ENCODE measurements at regions not wholly inside any gene's neighbourhood (a gene's known extent, or its start where the extent isn't known, plus 50 kb on each side); places are given as distances from the start of the nearest gene placed in this dataset.

DNA sequence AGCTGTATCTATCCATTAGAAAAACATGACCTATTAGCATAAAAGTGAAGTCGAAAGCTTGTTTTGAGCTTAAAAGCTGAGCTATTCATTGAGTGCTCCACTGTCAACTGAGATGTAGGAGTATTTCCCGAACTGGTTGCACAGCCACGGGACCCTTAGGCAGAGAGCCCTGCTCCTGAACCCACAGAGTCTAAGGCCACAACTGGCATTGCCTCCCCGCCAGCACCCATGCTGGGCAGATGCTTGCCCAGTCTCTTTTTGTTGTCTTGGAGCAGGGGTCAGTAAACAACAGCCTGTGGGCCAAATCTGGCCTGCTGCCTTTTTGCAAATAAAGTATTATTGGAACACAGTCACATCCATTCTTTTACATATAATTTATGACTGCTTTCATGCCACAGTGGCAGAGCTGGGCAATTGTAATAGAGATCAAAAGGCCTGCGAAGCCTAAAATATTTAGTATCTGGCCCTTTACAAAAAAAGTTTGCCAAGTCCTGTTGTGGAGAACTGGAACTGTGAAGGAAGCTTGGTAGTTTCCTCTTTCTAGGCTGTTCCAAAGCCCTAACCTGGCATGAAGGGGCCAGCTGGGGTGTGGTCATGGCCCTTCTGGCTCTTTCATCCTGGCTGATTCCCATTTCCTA lies 58.4 kb upstream of the WAPL start:
- Histone ChIP-seq H3K4me2 (ENCODE audit: extremely low read depth, insufficient read depth, low read length) (no peak overlapping the region), H3K9me3 (ENCODE audit: control insufficient read depth, insufficient read depth, low read depth, low read length) (no peaks in the 10 kb centered on the region)
- TF ChIP-seq EZH2 (IDR thresholded peaks at IDR 0.05; ENCODE audit: low read length, missing control alignments), result no peak
- TF ChIP-seq, protein P1, sequence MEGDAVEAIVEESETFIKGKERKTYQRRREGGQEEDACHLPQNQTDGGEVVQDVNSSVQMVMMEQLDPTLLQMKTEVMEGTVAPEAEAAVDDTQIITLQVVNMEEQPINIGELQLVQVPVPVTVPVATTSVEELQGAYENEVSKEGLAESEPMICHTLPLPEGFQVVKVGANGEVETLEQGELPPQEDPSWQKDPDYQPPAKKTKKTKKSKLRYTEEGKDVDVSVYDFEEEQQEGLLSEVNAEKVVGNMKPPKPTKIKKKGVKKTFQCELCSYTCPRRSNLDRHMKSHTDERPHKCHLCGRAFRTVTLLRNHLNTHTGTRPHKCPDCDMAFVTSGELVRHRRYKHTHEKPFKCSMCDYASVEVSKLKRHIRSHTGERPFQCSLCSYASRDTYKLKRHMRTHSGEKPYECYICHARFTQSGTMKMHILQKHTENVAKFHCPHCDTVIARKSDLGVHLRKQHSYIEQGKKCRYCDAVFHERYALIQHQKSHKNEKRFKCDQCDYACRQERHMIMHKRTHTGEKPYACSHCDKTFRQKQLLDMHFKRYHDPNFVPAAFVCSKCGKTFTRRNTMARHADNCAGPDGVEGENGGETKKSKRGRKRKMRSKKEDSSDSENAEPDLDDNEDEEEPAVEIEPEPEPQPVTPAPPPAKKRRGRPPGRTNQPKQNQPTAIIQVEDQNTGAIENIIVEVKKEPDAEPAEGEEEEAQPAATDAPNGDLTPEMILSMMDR (conservative IDR thresholded peaks at IDR 0.05 in 1 of 2, IDR thresholded peaks at IDR 0.05 in 1 of 2; ENCODE audit: low read depth in 1 of 2, low read length in 2 of 2), result no peak

DNA sequence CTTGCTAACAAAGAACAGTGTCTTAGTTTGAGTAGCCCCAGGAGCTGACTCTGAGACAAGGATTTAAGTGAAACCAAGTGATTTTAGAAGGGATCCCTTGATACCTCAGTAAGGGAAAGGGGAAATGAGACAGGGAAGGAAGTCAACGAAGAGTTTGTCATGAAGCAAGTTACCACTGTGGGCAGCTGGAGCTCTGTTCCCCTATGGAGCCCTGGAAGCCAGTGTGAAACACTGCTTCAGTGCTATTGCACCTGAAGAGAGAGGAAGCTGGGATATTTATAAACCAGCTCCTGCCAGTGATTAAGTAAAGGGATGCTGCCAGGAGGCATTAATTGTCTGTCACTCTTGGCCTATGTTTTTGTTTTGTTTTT lies 58.9 kb upstream of the WAPL start:
- Histone ChIP-seq H3K79me2 (ENCODE audit: control insufficient read depth, insufficient read depth, low read length) (no peaks in the 10 kb centered on the region), H3K4me1 (ENCODE audit: control insufficient read depth, extremely low read depth, insufficient read depth, low read length) (no peaks in the 10 kb centered on the region), H3K4me3 (replicated peaks in 1 of 4; ENCODE audit: control extremely low read depth in 1 of 4, insufficient read depth in 1 of 4, low read depth in 3 of 4, low read length in 4 of 4) (no peak overlapping the region), H3K27ac (ENCODE audit: insufficient read depth, low read length) (no peak overlapping the region), H3K9me3 (ENCODE audit: control insufficient read depth, insufficient read depth, low read depth, low read length) (no peaks in the 10 kb centered on the region), H3K4me2 (ENCODE audit: extremely low read depth, insufficient read depth, low read length) (no peak overlapping the region), H2AFZ (ENCODE audit: low read length) (no peak overlapping the region), H3K27me3 (ENCODE audit: control insufficient read depth, insufficient read depth, low read length) (no peaks in the 10 kb centered on the region), H4K20me1 (ENCODE audit: control insufficient read depth, extremely low read depth, insufficient read depth, low read length) (no peaks in the 10 kb centered on the region), H3K36me3 (ENCODE audit: control insufficient read depth, insufficient read depth, low read length) (no peaks in the 10 kb centered on the region), H3K9ac (ENCODE audit: insufficient read depth, low read length) (no peak overlapping the region)
- DNase-seq (ENCODE audit: low read depth in 2 of 2), result no peak
- TF ChIP-seq, protein P1 (conservative IDR thresholded peaks at IDR 0.05 in 1 of 2, IDR thresholded peaks at IDR 0.05 in 1 of 2; ENCODE audit: low read depth in 1 of 2, low read length in 2 of 2), result no peak
- TF ChIP-seq EZH2 (IDR thresholded peaks at IDR 0.05; ENCODE audit: low read length, missing control alignments), result no peak

More for the DNA sequence above, 58.4 kb upstream of the WAPL start:
- H3K27me3 ChIP-seq (ENCODE audit: control insufficient read depth, insufficient read depth, low read length), result no peaks in the 10 kb centered on the region
- no peak for DNase-seq (ENCODE audit: low read depth in 2 of 2)
- no peak overlapping the region for H2AFZ ChIP-seq (ENCODE audit: low read length)
- no peaks in the 10 kb centered on the region for H3K36me3 ChIP-seq (ENCODE audit: control insufficient read depth, insufficient read depth, low read length)
- H3K27ac ChIP-seq (ENCODE audit: insufficient read depth, low read length), result no peak overlapping the region
- no peak overlapping the region for H3K9ac ChIP-seq (ENCODE audit: insufficient read depth, low read length)
- H4K20me1 ChIP-seq (ENCODE audit: control insufficient read depth, extremely low read depth, insufficient read depth, low read length), result no peaks in the 10 kb centered on the region
- H3K4me3 ChIP-seq (replicated peaks in 1 of 4; ENCODE audit: control extremely low read depth in 1 of 4, insufficient read depth in 1 of 4, low read depth in 3 of 4, low read length in 4 of 4), result no peak overlapping the region
- H3K79me2 ChIP-seq (ENCODE audit: control insufficient read depth, insufficient read depth, low read length), result no peaks in the 10 kb centered on the region
- H3K4me1 ChIP-seq (ENCODE audit: control insufficient read depth, extremely low read depth, insufficient read depth, low read length), result no peaks in the 10 kb centered on the region

DNA sequence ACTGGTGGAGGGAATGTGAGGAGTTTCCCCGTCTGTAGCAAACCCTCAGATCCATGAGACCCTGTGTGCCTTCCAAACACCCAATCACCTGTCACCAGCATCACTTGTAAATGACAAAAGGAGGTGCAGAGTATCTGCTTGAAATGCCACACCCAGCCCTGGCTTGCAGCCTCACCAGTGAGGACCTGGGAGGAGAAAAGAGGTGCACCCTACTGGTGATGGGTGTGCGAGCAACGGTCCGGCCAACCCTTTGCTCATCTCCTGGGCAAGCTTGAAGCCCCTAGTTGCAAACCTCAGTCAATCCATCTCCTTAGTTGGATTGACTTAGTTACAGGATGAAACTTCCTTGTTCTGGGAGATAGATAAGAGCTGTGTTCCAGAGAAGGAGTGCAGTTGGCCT lies 62.4 kb upstream of the WAPL start:
- no peak for DNase-seq (ENCODE audit: low read depth in 2 of 2)
- H3K4me2 ChIP-seq (ENCODE audit: extremely low read depth, insufficient read depth, low read length), result no peak overlapping the region

More for the DNA sequence above, 62.4 kb upstream of the WAPL start:
- Histone ChIP-seq H3K79me2 (ENCODE audit: control insufficient read depth, insufficient read depth, low read length) (no peaks in the 10 kb centered on the region), H3K9ac (ENCODE audit: insufficient read depth, low read length) (no peak overlapping the region), H3K27ac (ENCODE audit: insufficient read depth, low read length) (no peak overlapping the region), H3K36me3 (ENCODE audit: control insufficient read depth, insufficient read depth, low read length) (no peaks in the 10 kb centered on the region), H3K27me3 (ENCODE audit: control insufficient read depth, insufficient read depth, low read length) (no peaks in the 10 kb centered on the region), H2AFZ (ENCODE audit: low read length) (no peak overlapping the region), H3K4me1 (ENCODE audit: control insufficient read depth, extremely low read depth, insufficient read depth, low read length) (no peaks in the 10 kb centered on the region), H4K20me1 (ENCODE audit: control insufficient read depth, extremely low read depth, insufficient read depth, low read length) (no peaks in the 10 kb centered on the region), H3K4me3 (replicated peaks in 1 of 4; ENCODE audit: control extremely low read depth in 1 of 4, insufficient read depth in 1 of 4, low read depth in 3 of 4, low read length in 4 of 4) (no peak overlapping the region), H3K9me3 (ENCODE audit: control insufficient read depth, insufficient read depth, low read depth, low read length) (no peaks in the 10 kb centered on the region)
- TF ChIP-seq EZH2 (IDR thresholded peaks at IDR 0.05; ENCODE audit: low read length, missing control alignments), result no peak
- TF ChIP-seq, protein P1 (conservative IDR thresholded peaks at IDR 0.05 in 1 of 2, IDR thresholded peaks at IDR 0.05 in 1 of 2; ENCODE audit: low read depth in 1 of 2, low read length in 2 of 2), result no peak
